SK-N-SH treated with all-trans-retinoic acid at 6 μM for 48 hours (cell line): ENCODE measurements at regions not wholly inside any gene's neighbourhood (a gene's known extent, or its start where the extent isn't known, plus 50 kb on each side); places are given as distances from the start of the nearest gene placed in this dataset.

Experiments used
- BACH2 ChIP-seq: fragments of 250-450 bp; sonication (Bioruptor Pico); IDR thresholded peaks from 2 replicates; pipeline ENCODE4 v1.9.0; 2021; ENCODE audit warnings: mild to moderate bottlenecking, borderline replicate concordance
- PPARA ChIP-seq: fragments of 250-450 bp; sonication (Bioruptor Pico); IDR thresholded peaks from 2 replicates; pipeline ENCODE4 v1.5.0; 2020; ENCODE audit warnings: mild to moderate bottlenecking, borderline replicate concordance
- RARB ChIP-seq: fragments of 250-450 bp; sonication (Bioruptor Pico); IDR thresholded peaks from 2 replicates; pipeline ENCODE4 v1.8.0; 2021; ENCODE audit warnings: mild to moderate bottlenecking, moderate library complexity
- TCF4 ChIP-seq: fragments of 250-450 bp; sonication (Bioruptor Pico); IDR thresholded peaks from 2 replicates; pipeline ENCODE4 v1.8.0; 2021; ENCODE audit warnings: mild to moderate bottlenecking, moderate library complexity, borderline replicate concordance
- ZFP3 ChIP-seq: fragments of 250-450 bp; sonication (Bioruptor Pico); IDR thresholded peaks from 2 replicates; pipeline ENCODE4 v1.5.0; 2020; ENCODE audit warnings: mild to moderate bottlenecking, moderate library complexity
- ZFP30 ChIP-seq: fragments of 450-650 bp; formaldehyde crosslinking; IDR thresholded peaks from 2 replicates; pipeline ENCODE4 v1.5.0; 2022; ENCODE audit warnings: mild to moderate bottlenecking, moderate library complexity
- ZNF565 ChIP-seq: fragments of 450-650 bp; formaldehyde crosslinking; conservative IDR thresholded peaks from 2 replicates; pipeline ENCODE4 v1.5.0; 2020; ENCODE audit warnings: low read depth, mild to moderate bottlenecking, moderate library complexity
- TF ChIP-seq, protein P1 (sequence below): fragments of 250-450 bp; sonication (Bioruptor Pico); IDR thresholded peaks from 2 replicates; pipeline ENCODE4 v1.5.0; 2020; ENCODE audit warnings: mild to moderate bottlenecking, moderate library complexity

GRCh38 chr6:145006914-145007313 is 721.8 kb downstream of the UTRN start:
- TF ChIP-seq BACH2 (CRISPR knock-in tag): no peak
- TF ChIP-seq, protein P1, sequence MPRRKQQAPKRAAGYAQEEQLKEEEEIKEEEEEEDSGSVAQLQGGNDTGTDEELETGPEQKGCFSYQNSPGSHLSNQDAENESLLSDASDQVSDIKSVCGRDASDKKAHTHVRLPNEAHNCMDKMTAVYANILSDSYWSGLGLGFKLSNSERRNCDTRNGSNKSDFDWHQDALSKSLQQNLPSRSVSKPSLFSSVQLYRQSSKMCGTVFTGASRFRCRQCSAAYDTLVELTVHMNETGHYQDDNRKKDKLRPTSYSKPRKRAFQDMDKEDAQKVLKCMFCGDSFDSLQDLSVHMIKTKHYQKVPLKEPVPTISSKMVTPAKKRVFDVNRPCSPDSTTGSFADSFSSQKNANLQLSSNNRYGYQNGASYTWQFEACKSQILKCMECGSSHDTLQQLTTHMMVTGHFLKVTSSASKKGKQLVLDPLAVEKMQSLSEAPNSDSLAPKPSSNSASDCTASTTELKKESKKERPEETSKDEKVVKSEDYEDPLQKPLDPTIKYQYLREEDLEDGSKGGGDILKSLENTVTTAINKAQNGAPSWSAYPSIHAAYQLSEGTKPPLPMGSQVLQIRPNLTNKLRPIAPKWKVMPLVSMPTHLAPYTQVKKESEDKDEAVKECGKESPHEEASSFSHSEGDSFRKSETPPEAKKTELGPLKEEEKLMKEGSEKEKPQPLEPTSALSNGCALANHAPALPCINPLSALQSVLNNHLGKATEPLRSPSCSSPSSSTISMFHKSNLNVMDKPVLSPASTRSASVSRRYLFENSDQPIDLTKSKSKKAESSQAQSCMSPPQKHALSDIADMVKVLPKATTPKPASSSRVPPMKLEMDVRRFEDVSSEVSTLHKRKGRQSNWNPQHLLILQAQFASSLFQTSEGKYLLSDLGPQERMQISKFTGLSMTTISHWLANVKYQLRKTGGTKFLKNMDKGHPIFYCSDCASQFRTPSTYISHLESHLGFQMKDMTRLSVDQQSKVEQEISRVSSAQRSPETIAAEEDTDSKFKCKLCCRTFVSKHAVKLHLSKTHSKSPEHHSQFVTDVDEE (CRISPR knock-in tag): no peak
- no peak for TF ChIP-seq TCF4 (CRISPR knock-in tag)
- TF ChIP-seq ZFP30 (CRISPR knock-in tag): no peak
- TF ChIP-seq ZNF565: no peak
- no peak for TF ChIP-seq RARB (CRISPR knock-in tag)
- TF ChIP-seq ZFP3 (CRISPR knock-in tag): no peak
- no peak for TF ChIP-seq PPARA
